ENCODE measurements at regions not wholly inside any gene's neighbourhood (a gene's known extent, or its start where the extent isn't known, plus 50 kb on each side); places are given as distances from the start of the nearest gene placed in this dataset.
A peak's percentile ranks its signal among the peaks of the same experiment; 100 is the strongest.

- no peaks in the 10 kb centered on the region for H3K36me3 Mint-ChIP-seq
- H3K4me1 Mint-ChIP-seq (ENCODE audit: low read depth): no peaks in the 10 kb centered on the region
- H3K9me3 Mint-ChIP-seq (ENCODE audit: low read depth): no peaks in the 10 kb centered on the region
- H3K27ac Mint-ChIP-seq: no peak overlapping the region
- H3K4me3 Mint-ChIP-seq: no peak overlapping the region
- H3K27me3 Mint-ChIP-seq: no peaks in the 10 kb centered on the region
These were observed 121.5 kb downstream of the PTCSC3 start for GRCh38 chr14:36055052-36055378.

GRCh38 chr14:36054353-36055051, 122.0 kb downstream of the PTCSC3 start:
- Mint-ChIP-seq H3K4me3 (no peak overlapping the region), H3K27ac (no peak overlapping the region), H3K36me3 (no peaks in the 10 kb centered on the region), H3K27me3 (no peaks in the 10 kb centered on the region), H3K9me3 (ENCODE audit: low read depth) (no peaks in the 10 kb centered on the region), H3K4me1 (ENCODE audit: low read depth) (no peaks in the 10 kb centered on the region)

- H3K27me3 Mint-ChIP-seq: peaks cover 1% of the 10 kb centered on the region
- H3K4me1 Mint-ChIP-seq (ENCODE audit: low read depth): no peaks in the 10 kb centered on the region
- no peaks in the 10 kb centered on the region for H3K36me3 Mint-ChIP-seq
- H3K9me3 Mint-ChIP-seq (ENCODE audit: low read depth): no peaks in the 10 kb centered on the region
- H3K27ac Mint-ChIP-seq: no peak overlapping the region
- H3K4me3 Mint-ChIP-seq: no peak overlapping the region
These were observed 123.8 kb downstream of the PTCSC3 start for GRCh38 chr14:36052681-36053080.

- H3K4me1 Mint-ChIP-seq (ENCODE audit: low read depth): no peaks in the 10 kb centered on the region
- H3K27me3 Mint-ChIP-seq: peaks cover 1% of the 10 kb centered on the region
- H3K4me3 Mint-ChIP-seq: no peak overlapping the region
- no peaks in the 10 kb centered on the region for H3K36me3 Mint-ChIP-seq
- H3K27ac Mint-ChIP-seq: no peak overlapping the region
- no peaks in the 10 kb centered on the region for H3K9me3 Mint-ChIP-seq (ENCODE audit: low read depth)
These were observed 124.5 kb downstream of the PTCSC3 start for GRCh38 chr14:36052063-36052462.

GRCh38 chr14:36048667-36049066, 127.9 kb downstream of the PTCSC3 start:
- Mint-ChIP-seq H3K27me3 (peaks cover 7% of the 10 kb centered on the region), H3K27ac (no peak overlapping the region), H3K4me3 (no peak overlapping the region), H3K9me3 (ENCODE audit: low read depth) (no peaks in the 10 kb centered on the region), H3K36me3 (no peaks in the 10 kb centered on the region), H3K4me1 (ENCODE audit: low read depth) (no peaks in the 10 kb centered on the region)

GRCh38 chr14:36047912-36048311, 128.6 kb downstream of the PTCSC3 start:
- peaks cover 7% of the 10 kb centered on the region for H3K27me3 Mint-ChIP-seq
- no peak overlapping the region for H3K27ac Mint-ChIP-seq
- no peak overlapping the region for H3K4me3 Mint-ChIP-seq
- no peaks in the 10 kb centered on the region for H3K9me3 Mint-ChIP-seq (ENCODE audit: low read depth)
- H3K36me3 Mint-ChIP-seq: no peaks in the 10 kb centered on the region
- H3K4me1 Mint-ChIP-seq (ENCODE audit: low read depth): no peaks in the 10 kb centered on the region

GRCh38 chr14:36035675-36036074, 140.8 kb downstream of the PTCSC3 start:
- Mint-ChIP-seq H3K27ac (no peak overlapping the region), H3K4me3 (no peak overlapping the region), H3K27me3 (peaks cover 15% of the 10 kb centered on the region), H3K9me3 (ENCODE audit: low read depth) (peaks cover 2% of the 10 kb centered on the region), H3K4me1 (ENCODE audit: low read depth) (no peaks in the 10 kb centered on the region), H3K36me3 (no peaks in the 10 kb centered on the region)

- Mint-ChIP-seq H3K27me3 (peaks cover 8% of the 10 kb centered on the region), H3K36me3 (no peaks in the 10 kb centered on the region), H3K27ac (no peak overlapping the region), H3K4me1 (ENCODE audit: low read depth) (no peaks in the 10 kb centered on the region), H3K4me3 (no peak overlapping the region), H3K9me3 (ENCODE audit: low read depth) (peaks cover 4% of the 10 kb centered on the region)
These were observed 147.9 kb downstream of the PTCSC3 start for GRCh38 chr14:36028665-36029064.

- Mint-ChIP-seq H3K27ac (no peak overlapping the region), H3K27me3 (peaks cover 7% of the 10 kb centered on the region), H3K4me1 (ENCODE audit: low read depth) (no peaks in the 10 kb centered on the region), H3K9me3 (ENCODE audit: low read depth) (peaks cover 4% of the 10 kb centered on the region), H3K4me3 (no peak overlapping the region), H3K36me3 (no peaks in the 10 kb centered on the region)
These were observed 148.3 kb downstream of the PTCSC3 start for GRCh38 chr14:36028218-36028617.

- Mint-ChIP-seq H3K9me3 (ENCODE audit: low read depth) (peaks cover 4% of the 10 kb centered on the region), H3K36me3 (no peaks in the 10 kb centered on the region), H3K4me3 (no peak overlapping the region), H3K27ac (no peak overlapping the region), H3K4me1 (ENCODE audit: low read depth) (peaks cover 2% of the 10 kb centered on the region), H3K27me3 (peaks cover 6% of the 10 kb centered on the region)
These were observed 149.2 kb downstream of the PTCSC3 start for GRCh38 chr14:36027354-36027753.

- H3K9me3 Mint-ChIP-seq (ENCODE audit: low read depth): no peaks in the 10 kb centered on the region
- peaks cover 2% of the 10 kb centered on the region for H3K27me3 Mint-ChIP-seq
- no peak overlapping the region for H3K27ac Mint-ChIP-seq
- H3K4me1 Mint-ChIP-seq (ENCODE audit: low read depth): peaks cover 12% of the 10 kb centered on the region
- H3K36me3 Mint-ChIP-seq: no peaks in the 10 kb centered on the region
- no peak overlapping the region for H3K4me3 Mint-ChIP-seq
These were observed 153.6 kb downstream of the PTCSC3 start for GRCh38 chr14:36022765-36023410.

- Mint-ChIP-seq H3K27ac (no peak overlapping the region), H3K9me3 (ENCODE audit: low read depth) (no peaks in the 10 kb centered on the region), H3K4me1 (ENCODE audit: low read depth) (peaks cover 12% of the 10 kb centered on the region), H3K36me3 (no peaks in the 10 kb centered on the region), H3K27me3 (peaks cover 2% of the 10 kb centered on the region), H3K4me3 (no peak overlapping the region)
These were observed 154.8 kb downstream of the PTCSC3 start for GRCh38 chr14:36021591-36022320.

- H3K27me3 Mint-ChIP-seq: no peaks in the 10 kb centered on the region
- H3K36me3 Mint-ChIP-seq: no peaks in the 10 kb centered on the region
- H3K27ac Mint-ChIP-seq: no peak overlapping the region
- H3K4me3 Mint-ChIP-seq: no peak overlapping the region
- no peaks in the 10 kb centered on the region for H3K9me3 Mint-ChIP-seq (ENCODE audit: low read depth)
- H3K4me1 Mint-ChIP-seq (ENCODE audit: low read depth): peaks cover 12% of the 10 kb centered on the region
These were observed 155.5 kb downstream of the PTCSC3 start for GRCh38 chr14:36021030-36021422.

- Mint-ChIP-seq H3K4me3 (no peak overlapping the region), H3K36me3 (no peaks in the 10 kb centered on the region), H3K9me3 (ENCODE audit: low read depth) (no peaks in the 10 kb centered on the region), H3K27ac (no peak overlapping the region), H3K27me3 (no peaks in the 10 kb centered on the region), H3K4me1 (ENCODE audit: low read depth) (peaks cover 12% of the 10 kb centered on the region)
These were observed 156.1 kb downstream of the PTCSC3 start for GRCh38 chr14:36020120-36021029.

GRCh38 chr14:36019126-36019525, 157.4 kb downstream of the PTCSC3 start:
- peaks cover 12% of the 10 kb centered on the region for H3K4me1 Mint-ChIP-seq (ENCODE audit: low read depth)
- H3K27me3 Mint-ChIP-seq: no peaks in the 10 kb centered on the region
- H3K27ac Mint-ChIP-seq: peak overlapping the region; percentile 18
- no peak overlapping the region for H3K4me3 Mint-ChIP-seq
- no peaks in the 10 kb centered on the region for H3K36me3 Mint-ChIP-seq
- no peaks in the 10 kb centered on the region for H3K9me3 Mint-ChIP-seq (ENCODE audit: low read depth)

All from activated naive CD8-positive, alpha-beta T cell (primary cell).